PC-9 (cell line): ENCODE measurements at regions not wholly inside any gene's neighbourhood (a gene's known extent, or its start where the extent isn't known, plus 50 kb on each side); places are given as distances from the start of the nearest gene placed in this dataset.

ENCODE experiments used
- EZH2 ChIP-seq: fragments of 200-600 bp; sonication (generic); IDR thresholded peaks from 2 replicates; pipeline ENCODE4 v1.8.0; 2017; ENCODE audit warnings: antibody characterized with exemption, low read depth
- TF ChIP-seq, protein P1 (sequence below): fragments of 200-600 bp; sonication (generic); conservative IDR thresholded peaks from 2 replicates; pipeline ENCODE4 v1.6.1; 2017; ENCODE audit warnings: mixed run types, antibody characterized with exemption, mild to moderate bottlenecking, moderate library complexity

- TF ChIP-seq, protein P1, sequence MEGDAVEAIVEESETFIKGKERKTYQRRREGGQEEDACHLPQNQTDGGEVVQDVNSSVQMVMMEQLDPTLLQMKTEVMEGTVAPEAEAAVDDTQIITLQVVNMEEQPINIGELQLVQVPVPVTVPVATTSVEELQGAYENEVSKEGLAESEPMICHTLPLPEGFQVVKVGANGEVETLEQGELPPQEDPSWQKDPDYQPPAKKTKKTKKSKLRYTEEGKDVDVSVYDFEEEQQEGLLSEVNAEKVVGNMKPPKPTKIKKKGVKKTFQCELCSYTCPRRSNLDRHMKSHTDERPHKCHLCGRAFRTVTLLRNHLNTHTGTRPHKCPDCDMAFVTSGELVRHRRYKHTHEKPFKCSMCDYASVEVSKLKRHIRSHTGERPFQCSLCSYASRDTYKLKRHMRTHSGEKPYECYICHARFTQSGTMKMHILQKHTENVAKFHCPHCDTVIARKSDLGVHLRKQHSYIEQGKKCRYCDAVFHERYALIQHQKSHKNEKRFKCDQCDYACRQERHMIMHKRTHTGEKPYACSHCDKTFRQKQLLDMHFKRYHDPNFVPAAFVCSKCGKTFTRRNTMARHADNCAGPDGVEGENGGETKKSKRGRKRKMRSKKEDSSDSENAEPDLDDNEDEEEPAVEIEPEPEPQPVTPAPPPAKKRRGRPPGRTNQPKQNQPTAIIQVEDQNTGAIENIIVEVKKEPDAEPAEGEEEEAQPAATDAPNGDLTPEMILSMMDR: no peak
- TF ChIP-seq EZH2: no peak
Measured at GRCh38 chr18:55138401-55138800, 179.1 kb upstream of the CCDC68 start.
